HUDEP-2 (cell line): ENCODE measurements at regions not wholly inside any gene's neighbourhood (a gene's known extent, or its start where the extent isn't known, plus 50 kb on each side); places are given as distances from the start of the nearest gene placed in this dataset.
A peak's percentile ranks its signal among the peaks of the same experiment; 100 is the strongest.
"Not testable (repeated sequence)": the region's sequence is repeated elsewhere in the genome, so short reads cannot be mapped to it uniquely, and the experiment has no call there.

ENCODE experiments used
- DNase-seq, 76 experiments: peaks; one replicate each; lab custom pipeline; 2025; ENCODE audit not compliant: unreplicated experiment in 76 of 76; lab: John Stamatoyannopoulos, UW

DNA sequence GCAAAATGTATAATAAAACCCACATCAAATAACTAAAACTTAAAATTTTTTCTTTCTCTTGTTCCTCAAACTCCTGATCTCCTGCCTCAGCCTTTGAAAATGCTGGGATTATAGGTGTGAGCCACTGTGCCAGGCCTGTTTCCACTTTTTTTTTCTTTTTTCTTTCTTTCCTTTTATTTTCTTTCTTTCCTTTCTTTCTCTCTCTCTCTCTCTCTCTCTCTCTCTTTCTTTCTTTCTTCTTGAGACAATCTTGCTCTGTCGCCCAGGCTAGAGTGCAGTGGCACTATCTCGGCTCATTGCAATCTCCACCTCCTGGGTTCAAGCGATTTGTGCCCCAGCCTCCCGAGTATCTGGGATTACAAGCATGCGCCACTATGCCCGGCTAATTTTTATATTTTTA lies 164.6 kb downstream of the OR2B2 start:
- no peak for DNase-seq

DNA sequence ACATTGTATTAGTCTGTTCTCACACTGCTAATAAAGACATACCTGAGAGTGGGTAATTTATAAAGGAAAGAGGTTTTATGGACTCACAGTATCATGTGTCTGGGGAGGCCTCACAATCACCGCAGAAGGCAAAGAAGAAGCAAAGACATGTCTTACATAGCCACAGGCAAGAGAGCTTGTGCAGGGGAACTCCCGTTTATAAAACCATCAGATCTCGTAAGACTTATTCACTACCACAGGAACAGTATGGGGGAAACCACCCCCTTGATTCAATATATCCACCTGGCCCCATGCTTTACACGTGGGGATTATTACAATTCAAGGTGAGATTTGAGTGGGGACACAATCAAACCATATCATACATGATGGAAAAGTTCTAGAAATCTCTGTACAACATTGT lies 165.3 kb downstream of the OR2B2 start:
- DNase-seq = not testable (repeated sequence)

GRCh38 chr6:27743787-27744186 lies 168.4 kb downstream of the OR2B2 start:
- DNase-seq = no peak

DNA sequence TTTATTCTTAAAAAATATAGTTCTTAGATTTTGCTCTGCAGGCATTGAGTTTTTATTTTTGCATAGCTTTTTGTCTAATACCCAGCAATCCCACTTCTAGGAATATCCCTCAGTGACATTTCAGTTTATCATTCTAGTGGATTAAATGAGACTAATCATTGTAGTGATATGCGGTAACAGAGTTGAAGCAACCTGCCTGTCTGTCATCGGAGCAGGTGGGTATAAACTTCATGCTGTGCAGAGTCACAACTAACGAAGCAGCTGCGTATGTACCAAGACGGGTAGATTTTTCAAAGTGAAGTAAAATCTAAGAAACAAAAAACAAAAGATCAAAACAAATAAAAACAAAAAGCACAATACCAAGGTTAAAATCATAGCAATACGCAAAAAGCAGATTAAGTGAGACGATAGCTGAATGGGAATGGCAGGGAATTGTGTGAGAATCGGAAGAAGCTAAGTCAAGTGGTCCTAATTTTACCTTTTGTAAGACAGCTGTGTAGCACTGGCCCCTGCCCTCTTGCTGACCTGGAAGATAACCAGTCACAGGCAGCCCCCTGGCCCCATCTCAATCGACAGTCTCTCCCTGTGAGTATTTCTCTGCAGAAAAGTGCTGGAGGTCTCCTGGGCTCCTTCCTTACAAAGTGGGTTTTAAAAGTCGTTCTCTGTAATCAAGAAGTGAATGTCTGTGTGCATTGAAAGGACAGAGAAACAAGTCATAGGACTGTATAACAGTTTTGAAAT lies 169.2 kb downstream of the OR2B2 start:
- DNase-seq = no peak

GRCh38 chr6:27739902-27740301 lies 172.3 kb downstream of the OR2B2 start:
- DNase-seq = not testable (repeated sequence)

DNA sequence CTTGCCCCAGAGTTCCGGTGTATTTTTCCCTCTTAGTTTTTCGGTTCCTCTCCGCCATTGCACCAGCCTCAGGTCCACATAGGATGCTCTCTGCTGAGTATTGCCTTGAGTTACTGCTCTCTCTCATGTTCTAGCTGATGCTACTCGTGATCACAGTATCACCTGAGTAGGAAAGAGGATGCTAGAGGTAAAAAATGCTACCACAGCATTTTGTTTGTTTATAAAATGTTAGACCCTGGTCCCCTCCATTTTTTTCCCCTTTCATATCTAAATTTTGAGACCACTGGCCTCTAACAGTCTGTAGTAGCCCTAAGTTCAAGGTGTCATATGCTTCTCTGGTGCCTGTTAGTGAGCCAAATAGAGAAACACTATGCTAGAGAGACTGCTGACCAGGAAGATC lies 175.5 kb downstream of the OR2B2 start:
- no peak for DNase-seq

DNA sequence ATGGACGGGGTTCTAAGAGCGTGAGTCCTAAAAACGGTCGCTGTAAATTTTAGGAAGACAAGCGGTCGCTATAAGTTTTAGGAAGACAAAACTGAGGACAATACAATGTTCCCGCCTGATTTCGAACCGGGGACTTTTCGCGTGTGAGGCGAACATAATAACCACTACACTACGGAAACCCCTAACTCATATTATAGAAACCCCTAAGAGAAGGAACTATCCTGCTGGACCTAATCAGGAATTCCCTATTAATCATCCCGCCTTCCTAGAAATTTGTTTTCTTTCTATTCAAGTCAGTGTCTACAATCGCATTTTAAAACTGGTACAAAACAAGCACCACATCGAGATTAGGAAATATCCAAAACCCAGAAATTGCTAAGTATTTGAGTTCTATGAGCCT lies 183.8 kb downstream of the OR2B2 start:
- DNase-seq = no peak

DNA sequence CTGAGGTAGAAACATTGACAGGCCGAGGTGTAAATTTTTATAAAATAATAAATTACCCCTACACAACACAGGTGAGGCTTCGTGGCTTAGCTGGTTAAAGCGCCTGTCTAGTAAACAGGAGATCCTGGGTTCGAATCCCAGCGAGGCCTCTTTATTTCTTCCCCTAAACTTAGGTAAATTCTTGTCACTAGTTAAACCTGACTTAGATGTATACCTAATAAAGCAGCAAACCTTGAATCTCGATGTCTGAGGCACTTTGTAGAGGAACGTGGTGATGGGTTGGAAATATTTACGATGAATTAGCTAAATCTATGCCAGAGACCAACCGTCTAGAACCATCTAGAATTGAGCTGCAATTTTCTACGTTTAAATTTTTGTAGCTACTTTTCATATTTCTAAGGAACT lies 185.6 kb downstream of the OR2B2 start:
- peak in 13 of 76 experiments; percentile 7 to 83 (median 73) for DNase-seq

DNA sequence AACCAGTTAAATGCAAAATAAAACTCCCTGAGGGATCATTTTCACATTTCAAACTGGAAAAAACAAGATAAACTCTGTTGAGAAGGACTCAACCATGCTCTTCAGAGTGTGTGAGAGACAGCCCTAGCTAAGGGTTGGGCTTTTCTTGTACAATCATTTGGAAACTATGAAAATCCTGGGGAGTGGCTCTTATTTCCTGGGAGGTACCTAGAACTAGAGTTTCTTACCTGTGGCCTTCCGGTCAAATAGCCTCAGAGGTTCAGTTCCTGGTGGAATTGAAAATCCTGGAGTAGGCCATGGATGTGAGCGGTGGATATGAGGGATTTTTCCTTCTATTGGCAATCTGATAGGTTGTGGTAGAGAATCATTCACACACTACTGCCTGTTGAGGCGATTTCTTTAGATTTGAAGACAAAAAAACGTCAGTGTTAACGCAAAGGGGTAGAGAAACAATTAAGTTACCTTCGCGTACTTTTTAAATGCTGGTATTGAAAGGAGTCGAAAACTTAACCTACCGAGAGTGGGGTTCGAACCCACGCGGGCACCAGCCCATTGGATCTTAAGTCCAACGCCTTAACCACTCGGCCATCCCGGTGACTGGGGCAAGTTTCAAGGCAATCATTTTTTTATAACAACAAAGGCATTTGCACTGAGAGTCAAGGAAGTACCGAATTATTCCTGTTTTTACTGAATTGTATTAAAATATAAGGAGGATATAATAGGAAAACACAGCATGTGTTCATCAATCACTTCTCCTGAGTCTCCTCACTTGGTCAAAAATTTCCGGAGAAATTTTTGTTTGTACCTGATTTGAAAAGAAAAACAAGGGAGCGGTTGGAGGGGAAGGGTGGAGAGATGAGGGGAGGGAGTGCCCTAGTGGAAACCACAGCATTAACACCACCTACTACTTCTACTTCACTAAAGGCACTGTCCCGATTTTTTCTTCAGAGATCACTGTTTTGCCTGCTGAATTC lies 191.3 kb downstream of the OR2B2 start:
- DNase-seq = peak in 51 of 76 experiments; percentile 6 to 96 (median 44)

- DNase-seq = peak in 1 of 76 experiments; percentile 20
These were observed 193.2 kb downstream of the OR2B2 start for GRCh38 chr6:27719039-27719438.

GRCh38 chr6:27706431-27706830 lies 205.8 kb downstream of the OR2B2 start:
- no peak for DNase-seq

DNA sequence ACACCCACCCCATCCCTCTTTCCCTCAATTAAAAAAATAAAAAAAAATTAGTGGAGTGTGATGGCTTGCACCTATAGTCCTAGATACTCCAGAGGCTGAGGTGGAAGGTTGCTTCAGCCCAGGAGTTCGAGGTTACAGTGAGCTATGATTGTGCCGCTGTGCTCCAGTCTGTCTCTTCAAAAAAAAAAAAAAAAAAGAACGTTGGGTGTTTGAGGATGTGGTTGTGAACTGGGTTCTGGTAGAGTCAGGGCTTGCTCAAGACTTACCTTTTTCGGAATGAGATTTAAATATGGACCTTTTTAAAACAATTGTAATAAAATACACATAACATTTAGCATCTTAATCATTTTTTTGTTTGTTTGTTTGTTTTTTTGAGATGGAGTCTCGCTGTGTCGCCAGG lies 211.9 kb downstream of the OR2B2 start:
- no peak for DNase-seq

GRCh38 chr6:27694547-27694874 lies 217.7 kb downstream of the OR2B2 start:
- DNase-seq = no peak

DNA sequence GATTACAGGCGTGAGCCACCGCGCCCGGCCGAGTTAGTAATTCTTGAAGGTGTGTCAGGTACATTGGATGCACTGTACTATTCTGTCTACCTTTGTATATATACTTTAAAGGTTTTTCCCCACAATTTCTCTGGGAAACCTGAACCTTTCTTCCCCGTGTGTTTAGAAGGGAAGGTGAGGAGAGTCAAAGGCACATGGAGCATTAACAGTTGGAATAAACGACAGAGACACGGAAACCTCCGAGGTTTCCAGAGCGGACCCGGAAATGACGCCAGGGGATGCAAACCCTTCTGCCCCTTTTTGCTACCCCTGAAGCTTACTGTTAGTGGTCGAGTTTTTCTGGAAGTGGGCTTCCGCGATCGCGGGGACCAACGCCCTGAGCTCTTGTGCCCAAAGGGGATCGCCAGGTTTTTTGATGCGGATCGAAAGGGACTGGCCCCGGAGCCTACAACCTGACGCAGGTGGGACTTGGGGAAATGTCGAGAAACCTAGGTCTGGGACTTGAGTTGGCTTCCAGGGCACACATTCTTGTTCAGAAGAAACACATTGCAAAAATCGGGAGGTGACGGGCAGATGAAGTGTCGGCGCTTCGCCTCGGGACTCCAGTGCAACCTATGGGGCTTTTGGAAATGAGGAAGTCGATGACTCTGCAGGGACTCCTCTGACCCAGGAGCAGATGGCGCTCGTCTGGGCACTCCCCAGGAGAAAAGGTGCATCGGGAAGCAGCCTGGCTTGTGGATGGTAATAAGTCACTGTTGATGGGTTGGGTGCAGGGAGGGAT lies 218.2 kb downstream of the OR2B2 start:
- DNase-seq = peak in 52 of 76 experiments; percentile 16 to 74 (median 47)

- not testable (repeated sequence) for DNase-seq
These were observed 219.2 kb upstream of the ZNF184 start for GRCh38 chr6:27692133-27692532.

DNA sequence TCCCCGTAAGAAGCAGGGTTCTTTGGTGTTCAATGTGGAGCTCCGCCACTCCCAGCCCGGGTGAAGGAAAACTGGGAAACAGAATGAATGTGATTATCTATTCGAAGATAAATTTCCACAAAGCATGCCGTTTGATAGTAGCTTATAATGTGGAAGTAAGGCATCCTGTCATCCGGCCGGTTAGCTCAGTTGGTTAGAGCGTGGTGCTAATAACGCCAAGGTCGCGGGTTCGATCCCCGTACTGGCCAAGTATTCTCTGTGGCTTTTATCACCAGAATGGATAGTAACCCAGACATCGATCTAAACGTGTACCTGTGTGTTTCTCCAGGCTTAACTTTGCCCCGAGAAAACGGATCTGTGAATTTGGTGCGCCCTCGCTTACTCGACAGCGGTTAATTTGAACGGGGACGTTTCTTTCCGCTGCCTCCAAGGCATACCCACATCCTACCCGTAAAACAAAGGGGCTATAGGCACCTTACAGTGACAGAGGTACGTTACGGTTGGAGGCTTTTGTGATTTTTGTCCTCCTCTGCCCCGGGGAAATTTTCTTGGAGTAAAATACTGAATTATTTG lies 215.2 kb upstream of the ZNF184 start:
- peak in 75 of 76 experiments; percentile 47 to 97 (median 90) for DNase-seq

- DNase-seq = peak in 74 of 76 experiments; percentile 49 to 98 (median 89)
These were observed 214.5 kb upstream of the ZNF184 start for GRCh38 chr6:27687154-27688013.

DNA sequence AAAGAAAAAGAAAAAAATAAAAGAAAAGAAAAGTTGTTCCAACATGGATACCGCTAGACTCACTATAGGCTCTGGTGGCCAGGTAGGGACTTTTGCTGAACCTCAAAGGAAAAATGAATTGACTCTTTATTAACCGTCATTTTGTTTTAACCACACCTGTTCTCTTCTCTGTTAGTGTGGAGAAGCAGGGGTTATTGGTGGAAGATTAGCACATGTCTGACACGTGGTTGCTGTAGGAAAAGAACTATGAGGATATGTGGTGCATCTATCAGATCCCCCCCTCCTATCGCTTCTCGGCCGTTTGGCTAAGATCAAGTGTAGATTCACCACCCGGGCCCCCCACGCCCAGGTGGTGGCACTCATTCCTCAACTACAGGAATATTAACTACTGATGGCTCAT lies 212.4 kb upstream of the ZNF184 start:
- no peak for DNase-seq
